ENCODE measurements at regions not wholly inside any gene's neighbourhood (a gene's known extent, or its start where the extent isn't known, plus 50 kb on each side); places are given as distances from the start of the nearest gene placed in this dataset.

DNA sequence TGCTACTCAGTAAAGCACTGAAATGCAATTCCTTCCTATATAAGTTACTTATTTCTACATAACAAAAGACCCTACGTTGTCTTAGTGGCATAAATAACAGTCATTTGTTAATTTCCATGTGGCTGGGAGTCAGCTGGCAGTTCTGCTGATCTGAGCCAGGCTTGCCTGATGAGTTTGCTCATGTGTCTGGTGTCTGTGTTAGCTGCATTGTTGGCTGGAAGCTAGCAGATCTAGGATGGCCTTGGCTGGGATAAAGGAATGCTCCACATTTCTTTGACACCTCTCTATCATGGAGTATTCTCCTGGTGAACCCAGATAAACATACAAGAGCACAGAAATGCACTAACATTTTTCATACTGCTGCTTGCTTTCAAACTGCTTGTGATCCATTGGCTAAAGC, 264.4 kb upstream of the MON1B start:
- Histone ChIP-seq H3K36me3 (ENCODE audit: control insufficient read depth in 3 of 3, insufficient read depth in 3 of 3, low read length in 3 of 3) (no peaks in the 10 kb centered on the region), H3K9ac (ENCODE audit: low read depth in 1 of 3, low read length in 3 of 3) (no peak overlapping the region), H3K9me3 (ENCODE audit: control insufficient read depth in 3 of 3, low read length in 3 of 3) (no peaks in the 10 kb centered on the region), H3K4me1 (ENCODE audit: control insufficient read depth in 3 of 3, insufficient read depth in 3 of 3, low read length in 3 of 3) (peaks cover 0 to 6% (median 0%) of the 10 kb centered on the region in 3 donors), H3K4me3 (ENCODE audit: low read length in 3 of 3) (no peak overlapping the region), H3K27me3 (ENCODE audit: control insufficient read depth in 3 of 3, insufficient read depth in 3 of 3, low read length in 3 of 3) (no peaks in the 10 kb centered on the region), H3K27ac (ENCODE audit: low read depth, low read length) (no peak overlapping the region)

DNA sequence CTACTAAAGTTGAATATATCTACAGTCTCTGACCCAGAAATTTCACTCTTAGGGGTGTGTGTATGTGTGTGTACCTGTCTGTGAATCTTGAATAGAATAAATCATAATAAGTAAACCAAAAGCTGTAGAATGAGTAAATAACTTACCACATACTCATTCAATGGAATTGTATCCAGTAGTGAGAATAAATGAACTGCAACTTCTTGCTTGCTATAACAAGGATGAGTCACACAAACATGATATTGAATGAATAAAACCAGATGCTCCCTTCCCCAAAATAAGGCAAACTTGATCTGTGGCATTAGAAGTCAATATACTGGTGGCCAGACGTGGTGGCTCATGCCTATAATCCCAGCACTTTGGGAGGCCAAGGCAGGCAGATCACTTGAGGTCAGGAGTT, 259.8 kb upstream of the MON1B start:
- peaks cover 0 to 6% (median 0%) of the 10 kb centered on the region in 3 donors for H3K4me1 ChIP-seq (ENCODE audit: control insufficient read depth in 3 of 3, insufficient read depth in 3 of 3, low read length in 3 of 3)
- no peaks in the 10 kb centered on the region for H3K9me3 ChIP-seq (ENCODE audit: control insufficient read depth in 3 of 3, low read length in 3 of 3)
- no peak overlapping the region for H3K27ac ChIP-seq (ENCODE audit: low read depth, low read length)
- H3K27me3 ChIP-seq (ENCODE audit: control insufficient read depth in 3 of 3, insufficient read depth in 3 of 3, low read length in 3 of 3): no peaks in the 10 kb centered on the region
- H3K9ac ChIP-seq (ENCODE audit: low read depth in 1 of 3, low read length in 3 of 3): no peak overlapping the region
- H3K36me3 ChIP-seq (ENCODE audit: control insufficient read depth in 3 of 3, insufficient read depth in 3 of 3, low read length in 3 of 3): no peaks in the 10 kb centered on the region
- H3K4me3 ChIP-seq (ENCODE audit: low read length in 3 of 3): no peak overlapping the region

DNA sequence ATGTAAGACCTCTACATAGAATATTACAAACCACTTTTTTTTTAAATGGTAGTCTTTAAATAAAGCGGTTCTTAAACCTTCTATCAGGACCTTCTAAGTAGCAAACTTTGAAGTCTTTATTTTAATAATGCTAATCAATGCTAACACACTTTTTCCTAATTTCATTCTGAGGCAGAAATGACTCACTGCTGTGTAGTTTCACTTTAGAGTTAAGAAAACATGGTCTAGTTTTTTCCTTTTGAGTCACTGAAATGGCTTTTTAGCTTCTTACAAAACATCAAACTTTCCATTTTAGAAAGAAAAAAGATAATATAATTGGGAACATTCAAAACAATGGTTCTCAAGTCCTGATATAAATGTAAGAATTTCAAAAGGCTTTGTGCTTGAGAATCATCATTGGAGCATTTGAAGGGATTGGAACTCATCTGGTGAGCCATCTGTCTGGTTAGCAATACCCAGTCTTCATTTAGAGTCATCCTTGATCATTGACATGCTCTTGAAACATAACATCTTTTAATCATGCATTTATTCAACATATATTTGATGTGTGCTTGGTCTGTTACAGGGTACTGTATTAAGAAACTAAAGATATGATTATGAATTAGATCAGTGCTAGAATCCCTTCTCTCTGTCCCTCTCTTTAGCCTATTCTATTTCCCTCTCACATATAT, 258.3 kb upstream of the MON1B start:
- Histone ChIP-seq H3K4me3 (ENCODE audit: low read length in 3 of 3) (no peak overlapping the region), H3K27ac (ENCODE audit: low read depth, low read length) (no peak overlapping the region), H3K4me1 (ENCODE audit: control insufficient read depth in 3 of 3, insufficient read depth in 3 of 3, low read length in 3 of 3) (no peaks in the 10 kb centered on the region), H3K27me3 (ENCODE audit: control insufficient read depth in 3 of 3, insufficient read depth in 3 of 3, low read length in 3 of 3) (no peaks in the 10 kb centered on the region), H3K9ac (ENCODE audit: low read depth in 1 of 3, low read length in 3 of 3) (no peak overlapping the region), H3K9me3 (ENCODE audit: control insufficient read depth in 3 of 3, low read length in 3 of 3) (no peaks in the 10 kb centered on the region), H3K36me3 (ENCODE audit: control insufficient read depth in 3 of 3, insufficient read depth in 3 of 3, low read length in 3 of 3) (no peaks in the 10 kb centered on the region)

DNA sequence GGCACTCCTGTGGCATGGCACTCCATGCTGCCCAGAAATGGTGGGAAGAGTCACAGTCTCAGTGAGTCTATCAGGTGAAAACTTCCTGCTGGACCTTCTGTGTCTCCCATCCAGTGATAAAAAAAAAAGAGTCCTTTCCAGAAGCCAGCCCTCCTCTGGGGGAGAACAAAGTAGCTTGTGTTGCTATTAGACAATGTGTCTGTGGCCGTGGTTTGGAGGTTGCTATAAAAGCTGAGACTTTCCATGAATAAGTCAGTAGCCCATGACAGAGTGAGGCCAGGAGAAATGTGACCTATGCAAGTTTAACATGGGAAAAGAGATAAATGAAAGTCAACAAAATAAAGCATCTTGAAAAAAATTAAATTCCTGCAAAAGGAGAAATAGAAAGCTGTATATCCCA, 250.7 kb upstream of the MON1B start:
- Histone ChIP-seq H3K36me3 (ENCODE audit: control insufficient read depth in 3 of 3, insufficient read depth in 3 of 3, low read length in 3 of 3) (no peaks in the 10 kb centered on the region), H3K27ac (ENCODE audit: low read depth, low read length) (no peak overlapping the region), H3K9me3 (ENCODE audit: control insufficient read depth in 3 of 3, low read length in 3 of 3) (no peaks in the 10 kb centered on the region), H3K4me3 (ENCODE audit: low read length in 3 of 3) (no peak overlapping the region), H3K27me3 (ENCODE audit: control insufficient read depth in 3 of 3, insufficient read depth in 3 of 3, low read length in 3 of 3) (no peaks in the 10 kb centered on the region), H3K9ac (ENCODE audit: low read depth in 1 of 3, low read length in 3 of 3) (no peak overlapping the region), H3K4me1 (ENCODE audit: control insufficient read depth in 3 of 3, insufficient read depth in 3 of 3, low read length in 3 of 3) (no peaks in the 10 kb centered on the region)

DNA sequence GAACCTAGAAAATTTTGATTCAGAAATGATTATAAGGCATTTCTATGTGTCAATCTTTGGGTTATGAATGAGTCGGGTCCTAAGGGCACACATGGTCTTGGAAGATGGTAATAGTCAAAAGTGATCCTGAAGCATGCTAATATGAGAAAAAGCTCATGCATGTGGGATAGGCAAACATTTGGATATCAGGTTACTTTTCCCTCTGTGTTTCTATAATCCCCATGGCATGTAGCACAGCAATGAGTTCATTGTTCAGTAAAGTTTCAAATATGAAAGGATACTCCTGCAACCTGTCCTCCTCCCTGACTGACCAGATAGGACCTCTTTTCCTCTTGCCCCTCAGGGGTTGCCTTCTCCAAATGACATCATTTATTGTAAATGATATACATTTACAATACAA, 249.9 kb upstream of the MON1B start:
- H3K27ac ChIP-seq (ENCODE audit: low read depth, low read length): no peak overlapping the region
- no peaks in the 10 kb centered on the region for H3K27me3 ChIP-seq (ENCODE audit: control insufficient read depth in 3 of 3, insufficient read depth in 3 of 3, low read length in 3 of 3)
- no peaks in the 10 kb centered on the region for H3K9me3 ChIP-seq (ENCODE audit: control insufficient read depth in 3 of 3, low read length in 3 of 3)
- no peak overlapping the region for H3K4me3 ChIP-seq (ENCODE audit: low read length in 3 of 3)
- H3K36me3 ChIP-seq (ENCODE audit: control insufficient read depth in 3 of 3, insufficient read depth in 3 of 3, low read length in 3 of 3): no peaks in the 10 kb centered on the region
- peaks cover 0 to 7% (median 0%) of the 10 kb centered on the region in 3 donors for H3K4me1 ChIP-seq (ENCODE audit: control insufficient read depth in 3 of 3, insufficient read depth in 3 of 3, low read length in 3 of 3)
- no peak overlapping the region for H3K9ac ChIP-seq (ENCODE audit: low read depth in 1 of 3, low read length in 3 of 3)

DNA sequence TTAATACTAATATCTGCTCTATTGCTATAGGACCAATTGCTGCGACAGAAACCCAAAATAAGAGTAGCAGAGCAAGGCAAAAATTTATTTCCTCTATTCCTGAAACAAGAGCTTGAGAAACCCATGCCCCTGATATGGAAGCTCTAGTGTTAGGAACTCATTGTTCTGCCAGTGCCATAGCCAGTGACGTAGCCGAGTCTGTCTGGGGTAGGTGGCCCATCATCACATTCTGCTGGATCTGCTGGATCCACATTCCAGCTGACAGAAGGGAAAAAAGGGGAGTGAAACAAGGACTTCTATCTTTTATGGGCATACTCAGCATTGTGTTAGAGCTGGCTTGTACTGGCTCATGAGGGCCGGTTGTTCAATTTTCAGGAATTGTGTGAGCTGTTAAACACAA, 248.9 kb upstream of the MON1B start:
- no peaks in the 10 kb centered on the region for H3K9me3 ChIP-seq (ENCODE audit: control insufficient read depth in 3 of 3, low read length in 3 of 3)
- H3K4me3 ChIP-seq (ENCODE audit: low read length in 3 of 3): no peak overlapping the region
- no peaks in the 10 kb centered on the region for H3K36me3 ChIP-seq (ENCODE audit: control insufficient read depth in 3 of 3, insufficient read depth in 3 of 3, low read length in 3 of 3)
- H3K27ac ChIP-seq (ENCODE audit: low read depth, low read length): no peak overlapping the region
- H3K4me1 ChIP-seq (ENCODE audit: control insufficient read depth in 3 of 3, insufficient read depth in 3 of 3, low read length in 3 of 3): peaks cover 0 to 11% (median 0%) of the 10 kb centered on the region in 3 donors
- no peaks in the 10 kb centered on the region for H3K27me3 ChIP-seq (ENCODE audit: control insufficient read depth in 3 of 3, insufficient read depth in 3 of 3, low read length in 3 of 3)
- H3K9ac ChIP-seq (ENCODE audit: low read depth in 1 of 3, low read length in 3 of 3): no peak overlapping the region

DNA sequence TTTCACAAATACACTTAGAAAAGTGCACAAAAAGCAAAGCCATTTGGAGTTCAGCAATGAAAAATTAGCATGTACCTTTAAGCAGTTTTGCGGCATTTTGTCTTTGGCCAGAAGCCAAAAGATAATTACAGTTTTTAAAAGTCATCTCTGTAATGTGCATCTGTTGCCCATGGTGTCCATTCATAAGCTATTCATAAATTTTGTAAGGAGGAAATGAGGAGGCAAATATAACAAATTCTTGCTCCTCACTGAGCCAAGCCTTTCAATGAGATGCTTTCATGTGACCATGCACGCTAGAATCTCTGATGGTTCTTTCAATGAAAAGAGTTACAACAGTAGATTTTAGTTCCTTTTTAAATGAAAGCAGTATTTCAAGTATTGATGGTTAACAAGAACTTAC, 247.1 kb upstream of the MON1B start:
- Histone ChIP-seq H3K27me3 (ENCODE audit: control insufficient read depth in 3 of 3, insufficient read depth in 3 of 3, low read length in 3 of 3) (no peaks in the 10 kb centered on the region), H3K9ac (ENCODE audit: low read depth in 1 of 3, low read length in 3 of 3) (no peak overlapping the region), H3K36me3 (ENCODE audit: control insufficient read depth in 3 of 3, insufficient read depth in 3 of 3, low read length in 3 of 3) (no peaks in the 10 kb centered on the region), H3K4me1 (ENCODE audit: control insufficient read depth in 3 of 3, insufficient read depth in 3 of 3, low read length in 3 of 3) (peaks cover 0 to 11% (median 8%) of the 10 kb centered on the region in 3 donors), H3K9me3 (ENCODE audit: control insufficient read depth in 3 of 3, low read length in 3 of 3) (no peaks in the 10 kb centered on the region), H3K4me3 (ENCODE audit: low read length in 3 of 3) (no peak overlapping the region), H3K27ac (ENCODE audit: low read depth, low read length) (no peak overlapping the region)

DNA sequence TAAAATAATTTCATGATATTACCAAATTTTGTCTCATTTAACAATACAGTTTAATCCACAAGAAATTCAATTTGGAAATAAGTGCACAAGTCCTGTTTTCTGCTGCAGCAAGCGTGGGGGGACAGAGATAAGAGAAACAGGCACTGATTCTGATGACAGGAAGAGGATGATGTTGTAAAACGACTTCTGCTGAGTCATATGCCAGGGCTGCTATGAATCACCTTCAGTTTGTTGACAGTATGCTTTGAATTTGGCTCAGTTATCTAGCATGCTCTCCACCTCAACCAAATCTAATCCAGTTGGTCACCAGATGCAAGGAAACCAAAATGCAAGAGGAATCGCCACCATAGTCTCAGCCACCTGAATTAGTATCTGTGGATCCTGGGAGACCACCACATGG, 244.1 kb upstream of the MON1B start:
- Histone ChIP-seq H3K4me3 (ENCODE audit: low read length in 3 of 3) (no peak overlapping the region), H3K36me3 (ENCODE audit: control insufficient read depth in 3 of 3, insufficient read depth in 3 of 3, low read length in 3 of 3) (no peaks in the 10 kb centered on the region), H3K9me3 (ENCODE audit: control insufficient read depth in 3 of 3, low read length in 3 of 3) (no peaks in the 10 kb centered on the region), H3K27ac (ENCODE audit: low read depth, low read length) (peak overlapping the region; percentile 37), H3K27me3 (ENCODE audit: control insufficient read depth in 3 of 3, insufficient read depth in 3 of 3, low read length in 3 of 3) (no peaks in the 10 kb centered on the region), H3K9ac (ENCODE audit: low read depth in 1 of 3, low read length in 3 of 3) (no peak overlapping the region), H3K4me1 (ENCODE audit: control insufficient read depth in 3 of 3, insufficient read depth in 3 of 3, low read length in 3 of 3) (peaks cover 0 to 11% (median 8%) of the 10 kb centered on the region in 3 donors)

DNA sequence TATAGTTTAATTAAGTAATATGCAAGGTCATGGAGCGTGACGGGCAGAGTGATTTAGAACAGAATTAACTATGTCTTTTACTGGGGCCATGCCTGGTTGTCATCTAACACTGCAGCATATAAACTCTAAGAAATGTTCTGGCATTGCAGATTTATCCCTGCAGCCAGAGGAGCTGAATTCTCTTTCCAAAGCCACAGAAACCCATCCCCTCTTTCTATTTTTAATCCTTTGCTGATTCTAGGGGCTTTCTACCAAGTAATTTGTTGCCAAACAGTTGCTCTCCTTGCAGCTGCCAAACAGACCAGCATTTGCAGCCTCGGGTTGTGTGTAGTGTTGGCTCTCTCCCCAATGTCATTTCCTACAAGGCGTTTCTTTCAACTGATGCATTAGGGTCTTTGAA, 243.2 kb upstream of the MON1B start:
- no peaks in the 10 kb centered on the region for H3K36me3 ChIP-seq (ENCODE audit: control insufficient read depth in 3 of 3, insufficient read depth in 3 of 3, low read length in 3 of 3)
- H3K27me3 ChIP-seq (ENCODE audit: control insufficient read depth in 3 of 3, insufficient read depth in 3 of 3, low read length in 3 of 3): no peaks in the 10 kb centered on the region
- H3K4me1 ChIP-seq (ENCODE audit: control insufficient read depth in 3 of 3, insufficient read depth in 3 of 3, low read length in 3 of 3): peaks cover 0 to 11% (median 8%) of the 10 kb centered on the region in 3 donors
- H3K9me3 ChIP-seq (ENCODE audit: control insufficient read depth in 3 of 3, low read length in 3 of 3): no peaks in the 10 kb centered on the region
- no peak overlapping the region for H3K4me3 ChIP-seq (ENCODE audit: low read length in 3 of 3)
- H3K9ac ChIP-seq (ENCODE audit: low read depth in 1 of 3, low read length in 3 of 3): no peak overlapping the region
- peak overlapping the region; percentile 37 for H3K27ac ChIP-seq (ENCODE audit: low read depth, low read length)

DNA sequence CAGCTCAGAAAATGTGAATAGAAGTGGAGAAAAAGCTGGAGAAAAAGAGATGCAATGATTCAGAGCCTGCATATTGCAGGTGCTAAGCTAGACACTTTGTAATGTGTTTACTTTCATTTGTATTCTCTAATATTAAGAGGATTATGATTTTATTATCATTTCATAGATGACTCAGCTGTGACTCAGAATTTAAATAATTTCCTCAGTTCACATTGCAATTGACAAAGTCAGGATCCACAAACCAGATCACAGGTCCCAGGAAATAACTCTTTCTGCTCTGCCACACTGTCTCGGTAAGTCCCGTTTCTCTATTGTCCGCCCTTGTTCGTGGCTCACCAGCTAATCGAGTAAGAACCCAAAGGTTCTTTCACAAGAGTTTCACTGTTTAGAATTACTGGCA, 235.4 kb upstream of the MON1B start:
- Histone ChIP-seq H3K9me3 (ENCODE audit: control insufficient read depth in 3 of 3, low read length in 3 of 3) (no peaks in the 10 kb centered on the region), H3K4me1 (ENCODE audit: control insufficient read depth in 3 of 3, insufficient read depth in 3 of 3, low read length in 3 of 3) (peaks cover 0 to 4% (median 0%) of the 10 kb centered on the region in 3 donors), H3K36me3 (ENCODE audit: control insufficient read depth in 3 of 3, insufficient read depth in 3 of 3, low read length in 3 of 3) (no peaks in the 10 kb centered on the region), H3K27me3 (ENCODE audit: control insufficient read depth in 3 of 3, insufficient read depth in 3 of 3, low read length in 3 of 3) (no peaks in the 10 kb centered on the region), H3K9ac (ENCODE audit: low read depth in 1 of 3, low read length in 3 of 3) (no peak overlapping the region), H3K27ac (ENCODE audit: low read depth, low read length) (no peak overlapping the region), H3K4me3 (ENCODE audit: low read length in 3 of 3) (no peak overlapping the region)

Measured in skeletal muscle tissue (tissue), 3 donors.